OCI-LY7 (cell line): ENCODE measurements at regions not wholly inside any gene's neighbourhood (a gene's known extent, or its start where the extent isn't known, plus 50 kb on each side); places are given as distances from the start of the nearest gene placed in this dataset.

Experiments
- EZH2phosphoT487 ChIP-seq: fragments of 200-600 bp; sonication (generic); IDR thresholded peaks from 2 replicates; pipeline ENCODE4 v1.6.1; 2018; ENCODE audit warnings: low read depth, borderline replicate concordance, mild to moderate bottlenecking, mixed run types, antibody characterized with exemption, low read length, moderate library complexity, mixed read lengths
- TF ChIP-seq, protein P1 (sequence below): fragments of 200-600 bp; sonication (generic); conservative IDR thresholded peaks from 2 replicates; pipeline ENCODE4 v1.5.1; 2014; ENCODE audit warnings: mild to moderate bottlenecking, antibody characterized with exemption, low read length, moderate library complexity, mixed read lengths

DNA sequence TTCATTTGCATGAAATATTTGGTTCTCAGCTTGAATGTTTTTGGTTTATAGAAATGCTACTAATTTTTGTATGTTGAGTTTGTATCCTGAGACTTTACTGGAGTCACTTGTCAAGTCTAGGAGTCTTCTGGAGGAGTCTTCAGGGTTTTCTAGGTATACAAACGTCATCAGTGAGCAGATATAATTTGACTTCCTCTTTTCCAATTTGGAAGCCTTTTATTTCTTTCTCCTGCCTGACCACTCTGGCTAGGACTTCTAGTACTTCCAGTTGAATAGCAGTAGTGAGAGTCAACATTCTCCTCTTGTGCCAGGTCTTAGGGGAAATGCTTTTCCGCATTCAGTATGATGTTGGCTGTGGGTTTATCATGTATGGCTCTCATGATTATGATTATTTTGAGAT, 55.4 kb upstream of the THUMPD2 start:
- TF ChIP-seq EZH2phosphoT487, result no peak
- TF ChIP-seq, protein P1, sequence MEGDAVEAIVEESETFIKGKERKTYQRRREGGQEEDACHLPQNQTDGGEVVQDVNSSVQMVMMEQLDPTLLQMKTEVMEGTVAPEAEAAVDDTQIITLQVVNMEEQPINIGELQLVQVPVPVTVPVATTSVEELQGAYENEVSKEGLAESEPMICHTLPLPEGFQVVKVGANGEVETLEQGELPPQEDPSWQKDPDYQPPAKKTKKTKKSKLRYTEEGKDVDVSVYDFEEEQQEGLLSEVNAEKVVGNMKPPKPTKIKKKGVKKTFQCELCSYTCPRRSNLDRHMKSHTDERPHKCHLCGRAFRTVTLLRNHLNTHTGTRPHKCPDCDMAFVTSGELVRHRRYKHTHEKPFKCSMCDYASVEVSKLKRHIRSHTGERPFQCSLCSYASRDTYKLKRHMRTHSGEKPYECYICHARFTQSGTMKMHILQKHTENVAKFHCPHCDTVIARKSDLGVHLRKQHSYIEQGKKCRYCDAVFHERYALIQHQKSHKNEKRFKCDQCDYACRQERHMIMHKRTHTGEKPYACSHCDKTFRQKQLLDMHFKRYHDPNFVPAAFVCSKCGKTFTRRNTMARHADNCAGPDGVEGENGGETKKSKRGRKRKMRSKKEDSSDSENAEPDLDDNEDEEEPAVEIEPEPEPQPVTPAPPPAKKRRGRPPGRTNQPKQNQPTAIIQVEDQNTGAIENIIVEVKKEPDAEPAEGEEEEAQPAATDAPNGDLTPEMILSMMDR, result no peak
